GM12878 (cell line): ENCODE measurements at regions not wholly inside any gene's neighbourhood (a gene's known extent, or its start where the extent isn't known, plus 50 kb on each side); places are given as distances from the start of the nearest gene placed in this dataset.

Source experiments
- CEBPB ChIP-seq, 2 experiments: fragments of 150-350 bp in 1 of 2; IDR thresholded peaks; 2 replicates each; pipeline ENCODE4 v1.6.1; 2012 to 2014; ENCODE audit warnings: low read depth in 2 of 2, low read length in 2 of 2, borderline replicate concordance in 1 of 2, inconsistent platforms in 1 of 2
- IKZF2 ChIP-seq, 2 experiments: fragments of 450-650 bp; IDR thresholded peaks; 2 replicates each; pipeline ENCODE4 v1.6.1; 2017; ENCODE audit warnings: mild to moderate bottlenecking in 2 of 2, moderate library complexity in 2 of 2
- POU2F2 ChIP-seq: IDR thresholded peaks from 3 replicates; pipeline ENCODE4 v1.6.1; 2011; ENCODE audit warnings: low read depth, mild to moderate bottlenecking, low read length, borderline replicate concordance
- RAD21 ChIP-seq: IDR thresholded peaks from 2 replicates; pipeline ENCODE4 v1.6.1; 2011; ENCODE audit warnings: mild to moderate bottlenecking, low read depth, low read length, moderate library complexity; ENCODE audit not compliant: insufficient read depth
- ZNF384 ChIP-seq: IDR thresholded peaks from 2 replicates; pipeline ENCODE4 v1.6.1; 2012; ENCODE audit warnings: low read depth, mild to moderate bottlenecking, low read length, improper control_type of control experiment, borderline replicate concordance
- TF ChIP-seq, protein P1 (sequence below): IDR thresholded peaks from 2 replicates; pipeline ENCODE4 v1.6.1; 2012; ENCODE audit warnings: low read depth, low read length, improper control_type of control experiment
- TF ChIP-seq, protein P2 (sequence below): fragments of 450-650 bp; IDR thresholded peaks from 2 replicates; pipeline ENCODE4 v1.6.1; 2018; ENCODE audit warnings: mild to moderate bottlenecking, low read depth, moderate library complexity; ENCODE audit not compliant: partially characterized antibody
- TF ChIP-seq, protein P3 (sequence below): IDR thresholded peaks from 2 replicates; pipeline ENCODE4 v1.6.1; 2012; ENCODE audit warnings: improper control_type of control experiment, low read depth, low read length; ENCODE audit not compliant: insufficient replicate concordance
- TF ChIP-seq, protein P4 (sequence below): IDR thresholded peaks from 2 replicates; pipeline ENCODE4 v1.6.1; 2012; ENCODE audit warnings: low read depth, low read length, improper control_type of control experiment

DNA sequence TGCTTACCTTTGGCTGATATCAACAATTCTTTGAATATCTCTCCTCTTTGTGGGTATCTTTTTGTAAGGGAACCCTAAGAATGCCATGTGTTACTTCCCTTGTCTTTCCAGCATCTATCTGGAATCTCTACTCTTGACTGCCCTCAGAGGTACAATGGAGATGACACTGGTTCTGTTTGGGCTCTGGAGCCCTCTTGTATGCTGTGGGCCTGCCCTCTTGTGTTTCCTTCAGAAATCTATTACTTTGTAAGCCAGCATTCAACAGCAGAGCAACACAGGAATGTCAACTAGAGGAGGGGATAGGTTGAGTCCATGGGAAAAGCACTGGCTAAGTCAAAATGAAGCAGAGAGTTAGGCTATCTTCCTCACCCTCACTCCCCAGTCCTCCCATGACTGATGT is 142.3 kb downstream of the XPNPEP1 start (continued):
- TF ChIP-seq, protein P1, sequence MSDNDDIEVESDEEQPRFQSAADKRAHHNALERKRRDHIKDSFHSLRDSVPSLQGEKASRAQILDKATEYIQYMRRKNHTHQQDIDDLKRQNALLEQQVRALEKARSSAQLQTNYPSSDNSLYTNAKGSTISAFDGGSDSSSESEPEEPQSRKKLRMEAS: no peak
- TF ChIP-seq ZNF384: no peak
- no peak for TF ChIP-seq IKZF2 (IDR thresholded peaks at IDR 0.05)
- TF ChIP-seq, protein P2, sequence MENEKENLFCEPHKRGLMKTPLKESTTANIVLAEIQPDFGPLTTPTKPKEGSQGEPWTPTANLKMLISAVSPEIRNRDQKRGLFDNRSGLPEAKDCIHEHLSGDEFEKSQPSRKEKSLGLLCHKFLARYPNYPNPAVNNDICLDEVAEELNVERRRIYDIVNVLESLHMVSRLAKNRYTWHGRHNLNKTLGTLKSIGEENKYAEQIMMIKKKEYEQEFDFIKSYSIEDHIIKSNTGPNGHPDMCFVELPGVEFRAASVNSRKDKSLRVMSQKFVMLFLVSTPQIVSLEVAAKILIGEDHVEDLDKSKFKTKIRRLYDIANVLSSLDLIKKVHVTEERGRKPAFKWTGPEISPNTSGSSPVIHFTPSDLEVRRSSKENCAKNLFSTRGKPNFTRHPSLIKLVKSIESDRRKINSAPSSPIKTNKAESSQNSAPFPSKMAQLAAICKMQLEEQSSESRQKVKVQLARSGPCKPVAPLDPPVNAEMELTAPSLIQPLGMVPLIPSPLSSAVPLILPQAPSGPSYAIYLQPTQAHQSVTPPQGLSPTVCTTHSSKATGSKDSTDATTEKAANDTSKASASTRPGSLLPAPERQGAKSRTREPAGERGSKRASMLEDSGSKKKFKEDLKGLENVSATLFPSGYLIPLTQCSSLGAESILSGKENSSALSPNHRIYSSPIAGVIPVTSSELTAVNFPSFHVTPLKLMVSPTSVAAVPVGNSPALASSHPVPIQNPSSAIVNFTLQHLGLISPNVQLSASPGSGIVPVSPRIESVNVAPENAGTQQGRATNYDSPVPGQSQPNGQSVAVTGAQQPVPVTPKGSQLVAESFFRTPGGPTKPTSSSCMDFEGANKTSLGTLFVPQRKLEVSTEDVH: no peak
- TF ChIP-seq, protein P3, sequence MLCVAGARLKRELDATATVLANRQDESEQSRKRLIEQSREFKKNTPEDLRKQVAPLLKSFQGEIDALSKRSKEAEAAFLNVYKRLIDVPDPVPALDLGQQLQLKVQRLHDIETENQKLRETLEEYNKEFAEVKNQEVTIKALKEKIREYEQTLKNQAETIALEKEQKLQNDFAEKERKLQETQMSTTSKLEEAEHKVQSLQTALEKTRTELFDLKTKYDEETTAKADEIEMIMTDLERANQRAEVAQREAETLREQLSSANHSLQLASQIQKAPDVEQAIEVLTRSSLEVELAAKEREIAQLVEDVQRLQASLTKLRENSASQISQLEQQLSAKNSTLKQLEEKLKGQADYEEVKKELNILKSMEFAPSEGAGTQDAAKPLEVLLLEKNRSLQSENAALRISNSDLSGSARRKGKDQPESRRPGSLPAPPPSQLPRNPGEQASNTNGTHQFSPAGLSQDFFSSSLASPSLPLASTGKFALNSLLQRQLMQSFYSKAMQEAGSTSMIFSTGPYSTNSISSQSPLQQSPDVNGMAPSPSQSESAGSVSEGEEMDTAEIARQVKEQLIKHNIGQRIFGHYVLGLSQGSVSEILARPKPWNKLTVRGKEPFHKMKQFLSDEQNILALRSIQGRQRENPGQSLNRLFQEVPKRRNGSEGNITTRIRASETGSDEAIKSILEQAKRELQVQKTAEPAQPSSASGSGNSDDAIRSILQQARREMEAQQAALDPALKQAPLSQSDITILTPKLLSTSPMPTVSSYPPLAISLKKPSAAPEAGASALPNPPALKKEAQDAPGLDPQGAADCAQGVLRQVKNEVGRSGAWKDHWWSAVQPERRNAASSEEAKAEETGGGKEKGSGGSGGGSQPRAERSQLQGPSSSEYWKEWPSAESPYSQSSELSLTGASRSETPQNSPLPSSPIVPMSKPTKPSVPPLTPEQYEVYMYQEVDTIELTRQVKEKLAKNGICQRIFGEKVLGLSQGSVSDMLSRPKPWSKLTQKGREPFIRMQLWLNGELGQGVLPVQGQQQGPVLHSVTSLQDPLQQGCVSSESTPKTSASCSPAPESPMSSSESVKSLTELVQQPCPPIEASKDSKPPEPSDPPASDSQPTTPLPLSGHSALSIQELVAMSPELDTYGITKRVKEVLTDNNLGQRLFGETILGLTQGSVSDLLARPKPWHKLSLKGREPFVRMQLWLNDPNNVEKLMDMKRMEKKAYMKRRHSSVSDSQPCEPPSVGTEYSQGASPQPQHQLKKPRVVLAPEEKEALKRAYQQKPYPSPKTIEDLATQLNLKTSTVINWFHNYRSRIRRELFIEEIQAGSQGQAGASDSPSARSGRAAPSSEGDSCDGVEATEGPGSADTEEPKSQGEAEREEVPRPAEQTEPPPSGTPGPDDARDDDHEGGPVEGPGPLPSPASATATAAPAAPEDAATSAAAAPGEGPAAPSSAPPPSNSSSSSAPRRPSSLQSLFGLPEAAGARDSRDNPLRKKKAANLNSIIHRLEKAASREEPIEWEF: no peak
- TF ChIP-seq CEBPB (IDR thresholded peaks at IDR 0.05; ENCODE audit: borderline replicate concordance in 1 of 2, low read depth in 2 of 2, low read length in 2 of 2): no peak
- TF ChIP-seq POU2F2: no peak
- no peak for TF ChIP-seq RAD21
- TF ChIP-seq, protein P4, sequence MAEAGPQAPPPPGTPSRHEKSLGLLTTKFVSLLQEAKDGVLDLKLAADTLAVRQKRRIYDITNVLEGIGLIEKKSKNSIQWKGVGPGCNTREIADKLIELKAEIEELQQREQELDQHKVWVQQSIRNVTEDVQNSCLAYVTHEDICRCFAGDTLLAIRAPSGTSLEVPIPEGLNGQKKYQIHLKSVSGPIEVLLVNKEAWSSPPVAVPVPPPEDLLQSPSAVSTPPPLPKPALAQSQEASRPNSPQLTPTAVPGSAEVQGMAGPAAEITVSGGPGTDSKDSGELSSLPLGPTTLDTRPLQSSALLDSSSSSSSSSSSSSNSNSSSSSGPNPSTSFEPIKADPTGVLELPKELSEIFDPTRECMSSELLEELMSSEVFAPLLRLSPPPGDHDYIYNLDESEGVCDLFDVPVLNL: no peak
- TF ChIP-seq, all 136 proteins: peak for 0
